IgD-negative memory B cell (primary cell): ENCODE measurements at regions not wholly inside any gene's neighbourhood (a gene's known extent, or its start where the extent isn't known, plus 50 kb on each side); places are given as distances from the start of the nearest gene placed in this dataset.

Source experiments
- H3K27ac Mint-ChIP-seq, 3 donors: one replicate each; pipeline ENCODE4 v1.8.0; 2020 to 2022; ENCODE audit warnings: mild to moderate bottlenecking in 3 of 3, mixed read lengths in 3 of 3, moderate library complexity in 1 of 3
- H3K27me3 Mint-ChIP-seq: one replicate; pipeline ENCODE4 v1.8.0; 2021; ENCODE audit warnings: mixed read lengths
- H3K36me3 Mint-ChIP-seq: one replicate; pipeline ENCODE4 v1.8.0; 2020; ENCODE audit warnings: mild to moderate bottlenecking, mixed read lengths
- H3K4me1 Mint-ChIP-seq, 3 donors: one replicate each; pipeline ENCODE4 v1.8.0; 2020 to 2022; ENCODE audit warnings: mixed read lengths in 3 of 3, mild to moderate bottlenecking in 1 of 3
- H3K4me3 Mint-ChIP-seq, 4 donors: one replicate each; pipeline ENCODE4 v1.8.0; 2020 to 2022; ENCODE audit warnings: mild to moderate bottlenecking in 4 of 4, mixed read lengths in 4 of 4, moderate library complexity in 3 of 4
- H3K9me3 Mint-ChIP-seq, 3 donors: one replicate each; pipeline ENCODE4 v1.8.0; 2020 to 2021; ENCODE audit warnings: mixed read lengths in 3 of 3, mild to moderate bottlenecking in 1 of 3

GRCh38 chr3:57009802-57010201 is 50.7 kb upstream of the SPATA12 start:
- H3K27me3 Mint-ChIP-seq: no peaks in the 10 kb centered on the region
- H3K4me3 Mint-ChIP-seq: no peak overlapping the region
- H3K36me3 Mint-ChIP-seq: no peaks in the 10 kb centered on the region
- H3K9me3 Mint-ChIP-seq: no peaks in the 10 kb centered on the region
- no peak overlapping the region for H3K27ac Mint-ChIP-seq
- no peaks in the 10 kb centered on the region for H3K4me1 Mint-ChIP-seq

- H3K27ac Mint-ChIP-seq: no peak overlapping the region
- no peak overlapping the region for H3K4me3 Mint-ChIP-seq
- no peaks in the 10 kb centered on the region for H3K36me3 Mint-ChIP-seq
- no peaks in the 10 kb centered on the region for H3K9me3 Mint-ChIP-seq
- peaks cover under 1% of the 10 kb centered on the region for H3K27me3 Mint-ChIP-seq
- H3K4me1 Mint-ChIP-seq: no peaks in the 10 kb centered on the region
Observed at GRCh38 chr3:57009367-57009766, 51.1 kb upstream of the SPATA12 start.

GRCh38 chr3:57007521-57008460 is 52.7 kb upstream of the SPATA12 start:
- peak overlapping the region in 1 of 3 donors; percentile 13 for H3K27ac Mint-ChIP-seq
- H3K4me1 Mint-ChIP-seq: no peaks in the 10 kb centered on the region
- H3K4me3 Mint-ChIP-seq: no peak overlapping the region
- peaks cover 5% of the 10 kb centered on the region for H3K27me3 Mint-ChIP-seq
- no peaks in the 10 kb centered on the region for H3K9me3 Mint-ChIP-seq
- no peaks in the 10 kb centered on the region for H3K36me3 Mint-ChIP-seq

- Mint-ChIP-seq H3K36me3 (no peaks in the 10 kb centered on the region), H3K4me1 (no peaks in the 10 kb centered on the region), H3K27me3 (peaks cover 5% of the 10 kb centered on the region), H3K4me3 (no peak overlapping the region), H3K27ac (no peak overlapping the region), H3K9me3 (no peaks in the 10 kb centered on the region)
Observed at GRCh38 chr3:57006949-57007419, 53.5 kb upstream of the SPATA12 start.

- no peaks in the 10 kb centered on the region for H3K36me3 Mint-ChIP-seq
- H3K4me1 Mint-ChIP-seq: no peaks in the 10 kb centered on the region
- H3K4me3 Mint-ChIP-seq: no peak overlapping the region
- H3K9me3 Mint-ChIP-seq: no peaks in the 10 kb centered on the region
- peaks cover 5% of the 10 kb centered on the region for H3K27me3 Mint-ChIP-seq
- no peak overlapping the region for H3K27ac Mint-ChIP-seq
Observed at GRCh38 chr3:57006179-57006657, 54.2 kb upstream of the SPATA12 start.

GRCh38 chr3:57004229-57004628 is 56.2 kb upstream of the SPATA12 start:
- no peak overlapping the region for H3K4me3 Mint-ChIP-seq

GRCh38 chr3:57003676-57004075 is 56.8 kb upstream of the SPATA12 start:
- Mint-ChIP-seq H3K9me3 (no peaks in the 10 kb centered on the region), H3K4me1 (peaks cover 0 to 1% (median 0%) of the 10 kb centered on the region in 3 donors), H3K27me3 (peaks cover 5% of the 10 kb centered on the region), H3K4me3 (no peak overlapping the region), H3K36me3 (no peaks in the 10 kb centered on the region), H3K27ac (no peak overlapping the region)

More at GRCh38 chr3:57004229-57004628, 56.2 kb upstream of the SPATA12 start:
- Mint-ChIP-seq H3K27me3 (peaks cover 5% of the 10 kb centered on the region), H3K4me1 (peaks cover 0 to 1% (median 0%) of the 10 kb centered on the region in 3 donors), H3K27ac (no peak overlapping the region), H3K36me3 (no peaks in the 10 kb centered on the region), H3K9me3 (no peaks in the 10 kb centered on the region)

- H3K4me1 Mint-ChIP-seq: peaks cover 0 to 1% (median 0%) of the 10 kb centered on the region in 3 donors
- no peaks in the 10 kb centered on the region for H3K9me3 Mint-ChIP-seq
- no peak overlapping the region for H3K4me3 Mint-ChIP-seq
- H3K36me3 Mint-ChIP-seq: no peaks in the 10 kb centered on the region
- H3K27me3 Mint-ChIP-seq: peaks cover 5% of the 10 kb centered on the region
- no peak overlapping the region for H3K27ac Mint-ChIP-seq
Observed at GRCh38 chr3:57001356-57001755, 59.1 kb upstream of the SPATA12 start.

- H3K27ac Mint-ChIP-seq: peak overlapping the region in 1 of 3 donors; percentile 70
- no peaks in the 10 kb centered on the region for H3K36me3 Mint-ChIP-seq
Observed at GRCh38 chr3:57000012-57000411, 60.5 kb upstream of the SPATA12 start.

GRCh38 chr3:56999547-56999946 is 60.9 kb upstream of the SPATA12 start:
- H3K27ac Mint-ChIP-seq: peak overlapping the region in 1 of 3 donors; percentile 70

More at GRCh38 chr3:57000012-57000411, 60.5 kb upstream of the SPATA12 start:
- Mint-ChIP-seq H3K9me3 (no peaks in the 10 kb centered on the region), H3K4me3 (no peak overlapping the region), H3K27me3 (peaks cover 5% of the 10 kb centered on the region), H3K4me1 (peaks cover 3 to 4% (median 3%) of the 10 kb centered on the region in 3 donors)

GRCh38 chr3:56998076-56998529 is 62.4 kb upstream of the SPATA12 start:
- H3K4me3 Mint-ChIP-seq: peak overlapping the region in 1 of 4 donors; percentile 14
- peak overlapping the region in 1 of 3 donors; percentile 83 for H3K27ac Mint-ChIP-seq
- H3K9me3 Mint-ChIP-seq: no peaks in the 10 kb centered on the region
- H3K27me3 Mint-ChIP-seq: peaks cover 1% of the 10 kb centered on the region
- no peaks in the 10 kb centered on the region for H3K36me3 Mint-ChIP-seq
- H3K4me1 Mint-ChIP-seq: peaks cover 3 to 4% (median 3%) of the 10 kb centered on the region in 3 donors

More at GRCh38 chr3:56999547-56999946, 60.9 kb upstream of the SPATA12 start:
- no peak overlapping the region for H3K4me3 Mint-ChIP-seq
- no peaks in the 10 kb centered on the region for H3K36me3 Mint-ChIP-seq
- peaks cover 5% of the 10 kb centered on the region for H3K27me3 Mint-ChIP-seq
- H3K4me1 Mint-ChIP-seq: peaks cover 3 to 4% (median 3%) of the 10 kb centered on the region in 3 donors
- no peaks in the 10 kb centered on the region for H3K9me3 Mint-ChIP-seq

GRCh38 chr3:56997675-56998074 is 62.8 kb upstream of the SPATA12 start:
- Mint-ChIP-seq H3K4me1 (peaks cover 3 to 4% (median 3%) of the 10 kb centered on the region in 3 donors), H3K4me3 (peak overlapping the region in 1 of 4 donors; percentile 14), H3K27me3 (peaks cover 1% of the 10 kb centered on the region), H3K9me3 (no peaks in the 10 kb centered on the region), H3K27ac (peak overlapping the region in 1 of 3 donors; percentile 83), H3K36me3 (no peaks in the 10 kb centered on the region)

- Mint-ChIP-seq H3K4me3 (no peak overlapping the region), H3K27me3 (peaks cover 1% of the 10 kb centered on the region), H3K4me1 (peaks cover 3 to 4% (median 3%) of the 10 kb centered on the region in 3 donors), H3K27ac (peak overlapping the region in 2 of 3 donors; percentile 59 to 83), H3K36me3 (no peaks in the 10 kb centered on the region), H3K9me3 (no peaks in the 10 kb centered on the region)
Observed at GRCh38 chr3:56997041-56997440, 63.4 kb upstream of the SPATA12 start.

- Mint-ChIP-seq H3K27ac (peak overlapping the region in 2 of 3 donors; percentile 24 to 48), H3K4me3 (no peak overlapping the region), H3K4me1 (peaks cover 2 to 4% (median 3%) of the 10 kb centered on the region in 3 donors), H3K27me3 (peaks cover 10% of the 10 kb centered on the region), H3K36me3 (no peaks in the 10 kb centered on the region), H3K9me3 (no peaks in the 10 kb centered on the region)
Observed at GRCh38 chr3:56994391-56994790, 66.1 kb upstream of the SPATA12 start.

- H3K36me3 Mint-ChIP-seq: peaks cover 2% of the 10 kb centered on the region
Observed at GRCh38 chr3:56990641-56991015, 69.8 kb upstream of the SPATA12 start.

More at GRCh38 chr3:56990641-56991015, 69.8 kb upstream of the SPATA12 start:
- Mint-ChIP-seq H3K4me1 (peaks cover 3 to 10% (median 6%) of the 10 kb centered on the region in 3 donors), H3K4me3 (no peak overlapping the region), H3K27ac (no peak overlapping the region), H3K27me3 (peaks cover 15% of the 10 kb centered on the region), H3K9me3 (no peaks in the 10 kb centered on the region)
